ENCODE measurements at regions not wholly inside any gene's neighbourhood (a gene's known extent, or its start where the extent isn't known, plus 50 kb on each side); places are given as distances from the start of the nearest gene placed in this dataset.
"Not testable (repeated sequence)": the region's sequence is repeated elsewhere in the genome, so short reads cannot be mapped to it uniquely, and the experiment has no call there.

DNA sequence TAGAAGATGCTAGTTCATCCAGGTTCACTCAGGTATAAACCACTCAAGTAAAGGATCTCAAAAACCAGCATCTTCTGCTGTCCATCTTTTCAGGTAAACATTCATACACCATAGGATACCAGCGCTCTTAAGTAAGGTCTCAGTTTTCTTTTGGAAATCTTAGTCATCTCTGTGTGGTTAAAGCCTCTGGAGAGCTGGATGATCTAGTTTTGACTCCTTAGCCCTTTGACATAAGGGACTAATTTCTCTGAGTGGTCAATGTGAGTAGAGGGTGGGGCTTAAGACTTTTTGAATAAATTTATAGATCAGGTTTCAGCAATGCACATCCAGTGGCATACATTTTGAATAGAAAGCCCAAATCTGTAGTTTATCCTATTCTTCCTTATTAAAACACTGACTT, 92.3 kb downstream of the CTH start:
- no peak for DNase-seq

DNA sequence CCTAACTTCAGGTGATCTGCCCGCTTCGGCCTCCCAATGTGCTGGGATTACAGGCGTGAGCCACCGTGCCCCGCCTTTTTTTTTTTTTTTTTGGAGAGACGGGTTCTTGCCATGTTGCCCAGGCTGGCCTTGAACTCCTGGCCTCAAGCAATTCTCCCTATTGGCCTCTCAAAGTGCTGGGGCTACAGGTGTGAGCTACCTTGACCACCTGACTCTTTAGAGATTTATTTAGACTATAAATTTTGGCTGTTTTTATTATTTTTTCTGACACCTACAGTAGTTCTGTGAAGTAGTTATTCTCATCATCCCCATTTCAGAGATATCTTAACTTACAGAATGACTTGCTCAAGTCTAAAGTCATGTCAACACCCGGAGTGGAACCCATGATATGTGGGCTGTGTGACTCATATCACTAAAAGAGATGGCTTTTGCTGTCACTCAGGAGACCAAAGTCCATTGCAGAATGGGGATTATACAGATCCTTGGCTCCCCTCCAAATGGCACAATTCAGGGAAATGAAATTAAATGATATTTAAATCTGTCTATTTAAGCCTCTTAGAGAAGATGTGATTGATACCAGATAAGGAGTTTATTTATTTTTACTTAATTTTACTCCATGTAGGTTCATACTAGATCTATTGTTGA, 93.2 kb downstream of the CTH start:
- no peaks in the 10 kb centered on the region for H3K9me3 ChIP-seq (ENCODE audit: severe bottlenecking)
- no peak overlapping the region for H3K4me3 ChIP-seq (ENCODE audit: low read depth, low read length)
- DNase-seq = peak; percentile 46
- no peaks in the 10 kb centered on the region for H3K36me3 ChIP-seq
- H3K27me3 ChIP-seq (ENCODE audit: insufficient read depth, low read depth, severe bottlenecking) = no peaks in the 10 kb centered on the region
- no peak overlapping the region for H3K27ac ChIP-seq
- TF ChIP-seq, protein P1, sequence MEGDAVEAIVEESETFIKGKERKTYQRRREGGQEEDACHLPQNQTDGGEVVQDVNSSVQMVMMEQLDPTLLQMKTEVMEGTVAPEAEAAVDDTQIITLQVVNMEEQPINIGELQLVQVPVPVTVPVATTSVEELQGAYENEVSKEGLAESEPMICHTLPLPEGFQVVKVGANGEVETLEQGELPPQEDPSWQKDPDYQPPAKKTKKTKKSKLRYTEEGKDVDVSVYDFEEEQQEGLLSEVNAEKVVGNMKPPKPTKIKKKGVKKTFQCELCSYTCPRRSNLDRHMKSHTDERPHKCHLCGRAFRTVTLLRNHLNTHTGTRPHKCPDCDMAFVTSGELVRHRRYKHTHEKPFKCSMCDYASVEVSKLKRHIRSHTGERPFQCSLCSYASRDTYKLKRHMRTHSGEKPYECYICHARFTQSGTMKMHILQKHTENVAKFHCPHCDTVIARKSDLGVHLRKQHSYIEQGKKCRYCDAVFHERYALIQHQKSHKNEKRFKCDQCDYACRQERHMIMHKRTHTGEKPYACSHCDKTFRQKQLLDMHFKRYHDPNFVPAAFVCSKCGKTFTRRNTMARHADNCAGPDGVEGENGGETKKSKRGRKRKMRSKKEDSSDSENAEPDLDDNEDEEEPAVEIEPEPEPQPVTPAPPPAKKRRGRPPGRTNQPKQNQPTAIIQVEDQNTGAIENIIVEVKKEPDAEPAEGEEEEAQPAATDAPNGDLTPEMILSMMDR (IDR thresholded peaks at IDR 0.05; ENCODE audit: low read depth, low read length) = no peak

More for the DNA sequence above, 92.3 kb downstream of the CTH start:
- TF ChIP-seq, protein P1 (IDR thresholded peaks at IDR 0.05; ENCODE audit: low read depth, low read length) = no peak
- Histone ChIP-seq H3K4me3 (ENCODE audit: low read depth, low read length) (no peak overlapping the region), H3K9me3 (ENCODE audit: severe bottlenecking) (no peaks in the 10 kb centered on the region), H3K36me3 (no peaks in the 10 kb centered on the region), H3K27ac (no peak overlapping the region), H3K27me3 (ENCODE audit: insufficient read depth, low read depth, severe bottlenecking) (no peaks in the 10 kb centered on the region)

DNA sequence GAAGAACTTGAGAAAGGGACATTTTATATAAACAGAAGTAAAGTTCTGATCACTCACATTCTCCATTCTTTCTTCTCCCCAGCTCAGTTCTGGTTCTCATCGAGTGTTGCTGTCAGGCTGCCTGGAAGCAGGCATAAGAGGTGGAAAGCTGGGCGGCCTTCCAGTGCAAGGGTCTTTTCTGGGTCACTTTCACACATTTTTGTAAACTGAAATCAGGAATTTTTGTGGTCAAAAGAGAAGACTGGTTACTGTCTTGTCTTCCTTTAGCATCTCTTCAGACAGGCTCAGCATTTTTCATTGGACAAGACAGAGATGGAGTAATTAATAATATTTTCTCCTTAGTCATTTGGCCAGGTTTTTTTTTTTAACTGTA, 93.7 kb downstream of the CTH start:
- Histone ChIP-seq H3K4me3 (ENCODE audit: low read depth, low read length) (no peak overlapping the region), H3K9me3 (ENCODE audit: severe bottlenecking) (no peaks in the 10 kb centered on the region), H3K36me3 (no peaks in the 10 kb centered on the region), H3K27ac (no peak overlapping the region), H3K27me3 (ENCODE audit: insufficient read depth, low read depth, severe bottlenecking) (no peaks in the 10 kb centered on the region)
- no peak for DNase-seq
- TF ChIP-seq, protein P1 (IDR thresholded peaks at IDR 0.05; ENCODE audit: low read depth, low read length) = no peak

DNA sequence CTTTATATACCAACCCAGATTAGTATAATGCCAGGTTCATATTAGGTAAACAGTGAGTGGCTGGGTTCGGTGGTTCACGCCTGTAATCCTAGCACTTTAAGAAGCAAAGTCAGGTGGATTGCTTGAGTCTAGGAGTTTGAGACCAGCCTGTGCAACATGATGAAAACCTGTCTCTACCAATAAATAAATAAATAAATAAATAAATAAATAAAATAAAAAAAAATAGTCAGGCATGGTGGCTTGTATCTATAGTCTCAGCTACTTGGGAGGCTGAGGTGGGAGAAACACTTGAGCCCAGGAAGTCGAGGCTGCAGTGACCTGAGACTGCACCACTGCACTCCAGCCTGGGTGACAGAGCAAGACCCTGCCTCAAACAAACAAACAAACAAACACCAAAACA, 96.9 kb downstream of the CTH start:
- not testable (repeated sequence) for H3K9me3 ChIP-seq (ENCODE audit: severe bottlenecking); DNase-seq; H3K36me3 ChIP-seq; H3K4me3 ChIP-seq (ENCODE audit: low read depth, low read length); H3K27me3 ChIP-seq (ENCODE audit: insufficient read depth, low read depth, severe bottlenecking); H3K27ac ChIP-seq

DNA sequence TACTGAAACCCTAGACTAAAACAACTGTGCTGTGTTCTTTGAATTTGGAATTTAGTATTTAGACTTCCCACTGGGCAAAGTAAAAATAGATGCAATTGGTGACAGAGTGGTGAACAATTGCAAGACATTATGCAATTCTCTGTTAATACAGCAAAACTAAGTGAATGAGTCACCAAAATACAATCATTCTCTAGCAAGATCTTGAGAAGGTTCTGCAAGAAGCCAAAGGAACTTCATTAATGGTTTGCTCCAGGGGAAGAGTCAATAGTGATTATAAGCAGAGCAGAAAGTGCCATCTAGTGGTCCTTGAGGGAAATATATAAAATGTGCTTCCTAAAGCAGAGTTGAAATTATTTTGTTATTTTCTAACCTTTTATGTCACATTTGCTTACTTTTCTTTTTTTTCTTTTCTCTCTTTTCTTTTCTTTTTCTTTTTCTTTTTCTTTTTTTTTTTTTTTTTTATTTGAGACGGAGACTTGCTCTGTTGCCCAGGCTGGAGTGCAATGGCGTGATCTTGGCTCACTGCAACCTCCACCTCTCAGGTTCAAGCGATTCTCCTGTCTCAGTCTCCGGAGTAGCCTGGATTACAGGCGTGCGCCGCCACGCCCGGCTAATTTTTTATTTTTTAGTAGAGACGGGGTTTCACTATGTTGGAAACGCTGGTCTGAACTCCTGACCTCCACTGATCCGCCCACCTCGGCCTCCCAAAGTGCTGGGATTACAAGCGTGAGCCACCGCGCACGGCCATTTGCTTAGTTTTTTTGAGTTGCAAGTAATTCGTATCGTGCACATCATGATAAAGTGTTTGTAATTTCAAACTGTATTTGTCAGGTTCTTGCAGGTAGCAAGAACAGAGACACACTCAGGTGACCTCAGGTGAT, 99.2 kb downstream of the CTH start:
- no peak for DNase-seq
- Histone ChIP-seq H3K27ac (no peak overlapping the region), H3K27me3 (ENCODE audit: insufficient read depth, low read depth, severe bottlenecking) (no peaks in the 10 kb centered on the region), H3K4me3 (ENCODE audit: low read depth, low read length) (no peak overlapping the region), H3K36me3 (no peaks in the 10 kb centered on the region), H3K9me3 (ENCODE audit: severe bottlenecking) (no peaks in the 10 kb centered on the region)
- TF ChIP-seq, protein P1 (IDR thresholded peaks at IDR 0.05; ENCODE audit: low read depth, low read length) = peak; percentile 44

DNA sequence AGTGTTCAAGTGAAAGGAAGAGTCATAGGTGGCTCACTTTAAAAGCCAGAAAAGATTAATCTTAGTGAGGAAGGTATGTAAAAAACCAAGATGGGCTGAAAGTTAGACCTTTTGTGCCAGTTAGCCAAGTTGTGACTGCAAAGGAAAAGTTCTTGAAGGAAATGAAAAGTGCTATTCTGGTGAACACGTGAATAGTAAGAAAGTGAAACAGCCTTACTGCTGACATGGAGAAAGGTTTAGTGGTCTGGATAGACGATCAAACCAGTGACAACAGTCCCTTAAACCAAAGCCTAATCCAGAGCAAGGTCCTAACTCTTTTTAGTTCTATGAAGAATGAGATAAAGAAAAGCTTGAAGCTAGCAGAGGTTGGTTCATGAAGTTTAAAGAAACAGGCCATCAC, 106.4 kb downstream of the CTH start:
- no peak for DNase-seq
- Histone ChIP-seq H3K27me3 (ENCODE audit: insufficient read depth, low read depth, severe bottlenecking) (no peaks in the 10 kb centered on the region), H3K4me3 (ENCODE audit: low read depth, low read length) (no peak overlapping the region), H3K9me3 (ENCODE audit: severe bottlenecking) (no peaks in the 10 kb centered on the region), H3K27ac (no peak overlapping the region), H3K36me3 (no peaks in the 10 kb centered on the region)
- TF ChIP-seq, protein P1 (IDR thresholded peaks at IDR 0.05; ENCODE audit: low read depth, low read length) = no peak
